Hepatocyte (in vitro differentiated cells): ENCODE measurements at regions not wholly inside any gene's neighbourhood (a gene's known extent, or its start where the extent isn't known, plus 50 kb on each side); places are given as distances from the start of the nearest gene placed in this dataset.

Experiments
- DNase-seq: peaks from one replicate; pipeline ENCODE4 v3.0.0-alpha.2; 2016; ENCODE audit warnings: low spot score
- H2AFZ ChIP-seq: fragments of 200-600 bp; sonication (generic); 2 replicates; pipeline ENCODE4 v1.6.0; 2016; ENCODE audit warnings: antibody characterized with exemption, mild to moderate bottlenecking
- H3K27ac ChIP-seq: fragments of 200-600 bp; sonication (generic); 2 replicates; pipeline ENCODE4 v1.5.1; 2016; ENCODE audit warnings: mild to moderate bottlenecking
- H3K27me3 ChIP-seq: fragments of 200-600 bp; sonication (generic); 2 replicates; pipeline ENCODE4 v1.6.1; 2016
- H3K36me3 ChIP-seq: fragments of 200-600 bp; sonication (generic); replicated peaks from 2 replicates; pipeline ENCODE4 v1.5.1; 2016; ENCODE audit warnings: low read depth; ENCODE audit not compliant: insufficient read depth
- H3K4me1 ChIP-seq: fragments of 200-600 bp; sonication (generic); 2 replicates; pipeline ENCODE4 v1.5.1; 2016; ENCODE audit warnings: mild to moderate bottlenecking, moderate library complexity; ENCODE audit not compliant: insufficient read depth
- H3K4me2 ChIP-seq: fragments of 200-600 bp; sonication (generic); 2 replicates; pipeline ENCODE4 v1.6.0; 2016
- H3K4me3 ChIP-seq: fragments of 200-600 bp; sonication (generic); 2 replicates; pipeline ENCODE4 v1.5.1; 2016; ENCODE audit warnings: mild to moderate bottlenecking
- H3K79me2 ChIP-seq: fragments of 200-600 bp; sonication (generic); 2 replicates; pipeline ENCODE4 v1.6.0; 2017; ENCODE audit warnings: mild to moderate bottlenecking
- H3K9me2 ChIP-seq: fragments of 200-600 bp; sonication (generic); replicated peaks from 2 replicates; pipeline ENCODE4 v1.6.0; 2017; ENCODE audit warnings: mild to moderate bottlenecking; ENCODE audit not compliant: insufficient read depth
- H3K9me3 ChIP-seq: fragments of 200-600 bp; sonication (generic); 2 replicates; pipeline ENCODE4 v1.5.1; 2016; ENCODE audit warnings: low read depth, mild to moderate bottlenecking
- H4K20me1 ChIP-seq: fragments of 200-600 bp; sonication (generic); 2 replicates; pipeline ENCODE4 v1.6.0; 2016; ENCODE audit warnings: mild to moderate bottlenecking; ENCODE audit not compliant: insufficient read depth, poor library complexity, severe bottlenecking
- CTCF ChIP-seq: fragments of 200-600 bp; sonication (generic); IDR thresholded peaks from 2 replicates; pipeline ENCODE4 v1.5.1; 2016; ENCODE audit warnings: antibody characterized with exemption, mild to moderate bottlenecking; ENCODE audit not compliant: poor library complexity
- EZH2 ChIP-seq: fragments of 200-600 bp; sonication (generic); IDR thresholded peaks from 2 replicates; pipeline ENCODE4 v1.6.1; 2016; ENCODE audit warnings: antibody characterized with exemption, mild to moderate bottlenecking, borderline replicate concordance
- EZH2phosphoT487 ChIP-seq: fragments of 200-600 bp; sonication (generic); IDR thresholded peaks from one replicate; pipeline ENCODE4 v1.6.1; 2018; ENCODE audit warnings: antibody characterized with exemption, mild to moderate bottlenecking, low read depth, moderate library complexity; ENCODE audit not compliant: unreplicated experiment, severe bottlenecking
- WGBS: methylation state at CpG from one replicate; pipeline ENCODE4 v1.1.6; 2016; ENCODE audit warnings: low lambda C conversion rate; ENCODE audit errors: missing lambda C conversion rate; 5-methylcytosine and 5-hydroxymethylcytosine counted together

- H3K36me3 ChIP-seq = no peaks in the 10 kb centered on the region
- H3K9me2 ChIP-seq = no peaks in the 10 kb centered on the region
- no peak for TF ChIP-seq EZH2
- no peak for TF ChIP-seq EZH2phosphoT487
- TF ChIP-seq CTCF = no peak
- H3K27me3 ChIP-seq = peaks cover 7% of the 10 kb centered on the region
- no peaks in the 10 kb centered on the region for H3K9me3 ChIP-seq
- H3K4me1 ChIP-seq = no peaks in the 10 kb centered on the region
- H2AFZ ChIP-seq = no peak overlapping the region
- H4K20me1 ChIP-seq = no peaks in the 10 kb centered on the region
- H3K79me2 ChIP-seq = no peaks in the 10 kb centered on the region
- H3K27ac ChIP-seq = no peak overlapping the region
- H3K4me3 ChIP-seq = no peak overlapping the region
- WGBS = 95% methylated on average over 8 of the region's 8 CpGs
- DNase-seq = no peak
- H3K4me2 ChIP-seq = no peak overlapping the region
Measured at GRCh38 chr17:5898406-5898805, 171.8 kb upstream of the WSCD1 start.

- H3K9me3 ChIP-seq = no peaks in the 10 kb centered on the region
- H4K20me1 ChIP-seq = no peaks in the 10 kb centered on the region
- no peak overlapping the region for H3K4me2 ChIP-seq
- H3K4me1 ChIP-seq = no peaks in the 10 kb centered on the region
- no peak overlapping the region for H2AFZ ChIP-seq
- no peak overlapping the region for H3K4me3 ChIP-seq
- DNase-seq = no peak
- H3K79me2 ChIP-seq = no peaks in the 10 kb centered on the region
- WGBS = 80% methylated on average over 12 of the region's 12 CpGs
- no peaks in the 10 kb centered on the region for H3K9me2 ChIP-seq
- peaks cover 3% of the 10 kb centered on the region for H3K27me3 ChIP-seq
- no peak for TF ChIP-seq EZH2
- no peak for TF ChIP-seq EZH2phosphoT487
- no peak for TF ChIP-seq CTCF
- no peak overlapping the region for H3K27ac ChIP-seq
- H3K36me3 ChIP-seq = no peaks in the 10 kb centered on the region
Measured at GRCh38 chr17:5899496-5900195, 170.5 kb upstream of the WSCD1 start.

GRCh38 chr17:5901731-5902130 lies 168.4 kb upstream of the WSCD1 start:
- Histone ChIP-seq H3K79me2 (no peaks in the 10 kb centered on the region), H3K4me3 (no peak overlapping the region), H3K27ac (no peak overlapping the region), H2AFZ (no peak overlapping the region), H3K9me2 (no peaks in the 10 kb centered on the region), H3K9me3 (no peaks in the 10 kb centered on the region), H3K36me3 (no peaks in the 10 kb centered on the region), H3K27me3 (peaks cover 3% of the 10 kb centered on the region), H3K4me1 (no peaks in the 10 kb centered on the region), H3K4me2 (no peak overlapping the region), H4K20me1 (no peaks in the 10 kb centered on the region)
- TF ChIP-seq EZH2 (no peak), CTCF (no peak), EZH2phosphoT487 (no peak)
- DNase-seq = no peak
- 82% methylated on average over 6 of the region's 6 CpGs for WGBS
